SKM-1 treated with dmso at 0.1 percent for 144 hours (cell line): ENCODE measurements at regions not wholly inside any gene's neighbourhood (a gene's known extent, or its start where the extent isn't known, plus 50 kb on each side); places are given as distances from the start of the nearest gene placed in this dataset.
"Not testable (repeated sequence)": the region's sequence is repeated elsewhere in the genome, so short reads cannot be mapped to it uniquely, and the experiment has no call there.

Source experiments
- DNase-seq: peaks from one replicate; lab custom pipeline; 2025; ENCODE audit not compliant: unreplicated experiment; lab: John Stamatoyannopoulos, UW

DNA sequence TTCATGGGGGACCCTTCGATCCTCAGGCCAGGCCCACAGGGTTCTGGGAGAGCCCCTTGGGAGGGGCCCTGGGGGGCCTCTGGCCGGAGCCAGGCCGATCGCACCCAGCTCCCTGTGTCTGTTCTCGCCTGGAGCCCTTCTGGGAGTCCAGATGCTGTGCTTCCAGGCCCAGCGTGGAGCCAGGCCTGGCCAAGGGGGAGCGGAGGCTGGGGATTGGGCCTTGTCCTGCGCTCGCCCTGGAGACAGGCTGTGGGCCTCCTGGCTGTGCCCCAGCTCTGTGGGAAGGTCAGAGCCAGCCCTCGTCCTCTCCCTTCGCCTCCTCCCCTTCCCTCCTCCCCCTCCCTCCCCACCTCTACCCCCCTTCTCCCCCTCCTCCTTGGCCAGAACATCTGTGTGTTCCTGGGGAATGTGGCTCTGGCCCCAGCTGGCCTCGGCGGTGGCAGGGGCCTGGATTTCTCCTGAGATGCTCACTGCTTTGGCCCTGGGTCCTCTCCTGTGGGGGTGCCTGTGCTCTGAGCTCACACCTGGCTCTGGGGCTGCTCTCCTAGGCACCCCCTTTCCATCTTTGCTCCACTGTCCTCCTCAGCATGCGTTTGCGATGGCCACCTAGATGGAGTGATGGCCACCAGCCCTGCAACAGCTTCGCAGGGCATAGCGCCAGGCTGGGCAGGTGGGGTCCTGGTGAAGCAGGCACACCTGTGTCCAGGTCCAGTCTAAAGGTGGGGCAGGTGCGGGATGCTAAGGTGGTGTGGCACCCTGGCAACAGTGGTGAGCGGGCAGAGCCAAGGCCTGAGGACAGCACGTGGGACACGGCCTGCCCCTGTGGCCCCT lies 90.6 kb upstream of the CIBAR2 start:
- no peak for DNase-seq

DNA sequence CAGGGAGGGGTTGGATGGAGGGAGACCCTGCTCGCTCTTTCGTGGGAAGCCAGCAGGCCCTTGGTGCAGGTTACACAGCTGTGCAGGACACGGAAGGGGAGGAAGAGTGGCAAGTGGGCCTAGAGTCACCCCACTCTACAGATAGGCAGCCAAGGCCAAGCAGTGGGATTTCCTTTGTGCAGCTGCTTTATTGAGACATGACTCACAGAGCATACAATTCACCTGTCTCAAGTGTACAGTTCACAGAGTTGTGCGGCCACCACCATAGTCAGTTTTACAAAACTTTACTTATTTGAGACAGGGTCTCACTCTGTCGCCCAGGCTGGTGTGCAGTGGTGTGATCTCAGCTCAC lies 91.2 kb upstream of the CIBAR2 start:
- no peak for DNase-seq

GRCh38 chr16:85204242-85205010 lies 92.2 kb upstream of the CIBAR2 start:
- DNase-seq, result no peak

GRCh38 chr16:85205257-85205656 lies 93.0 kb upstream of the CIBAR2 start:
- not testable (repeated sequence) for DNase-seq

- no peak for DNase-seq
These were observed 93.6 kb upstream of the CIBAR2 start for GRCh38 chr16:85205747-85206471.

DNA sequence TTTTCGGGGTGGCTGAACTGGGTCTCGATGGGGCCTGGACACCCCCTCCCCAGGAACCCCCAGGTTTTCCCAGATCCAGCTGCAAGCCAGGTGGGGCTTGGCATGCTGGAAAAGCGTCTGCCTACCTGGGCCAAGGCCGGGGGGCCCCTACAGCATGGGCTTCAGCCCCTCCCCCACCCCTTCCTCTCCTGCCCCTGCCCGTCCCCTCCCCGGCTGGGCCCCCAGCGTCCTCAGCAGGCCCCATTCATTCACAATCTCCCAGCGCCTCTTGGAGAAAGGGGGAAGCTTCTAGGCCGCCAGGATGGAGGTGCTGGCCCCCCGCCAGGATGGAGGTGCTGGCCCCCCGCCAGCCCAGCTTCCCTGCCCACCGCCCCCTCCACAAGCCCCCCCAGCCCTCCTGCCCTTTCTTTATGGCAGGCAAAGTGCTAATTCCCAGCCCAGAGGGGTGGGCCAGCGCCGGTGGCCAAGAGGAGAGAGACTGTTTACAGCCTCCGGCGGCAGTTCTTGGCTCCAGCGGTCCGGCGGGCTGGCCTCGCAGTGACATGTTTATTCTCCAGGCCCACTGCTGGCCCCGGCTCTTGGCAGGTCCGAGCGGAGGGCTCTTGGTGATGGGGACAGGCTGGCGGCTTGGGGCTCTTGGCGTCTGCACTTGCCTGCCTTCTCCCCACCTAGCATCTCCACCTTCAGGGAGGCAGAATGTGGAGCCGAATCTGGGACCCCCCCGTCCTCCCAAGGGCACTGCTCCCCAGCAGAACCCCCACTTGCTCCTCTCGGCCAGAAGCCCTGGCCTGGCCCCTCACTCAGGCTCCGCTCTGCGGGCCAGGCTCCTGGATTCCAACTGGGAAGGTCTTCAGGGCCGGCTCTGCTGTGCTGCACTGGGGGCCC lies 94.4 kb upstream of the CIBAR2 start:
- DNase-seq, result no peak

DNA sequence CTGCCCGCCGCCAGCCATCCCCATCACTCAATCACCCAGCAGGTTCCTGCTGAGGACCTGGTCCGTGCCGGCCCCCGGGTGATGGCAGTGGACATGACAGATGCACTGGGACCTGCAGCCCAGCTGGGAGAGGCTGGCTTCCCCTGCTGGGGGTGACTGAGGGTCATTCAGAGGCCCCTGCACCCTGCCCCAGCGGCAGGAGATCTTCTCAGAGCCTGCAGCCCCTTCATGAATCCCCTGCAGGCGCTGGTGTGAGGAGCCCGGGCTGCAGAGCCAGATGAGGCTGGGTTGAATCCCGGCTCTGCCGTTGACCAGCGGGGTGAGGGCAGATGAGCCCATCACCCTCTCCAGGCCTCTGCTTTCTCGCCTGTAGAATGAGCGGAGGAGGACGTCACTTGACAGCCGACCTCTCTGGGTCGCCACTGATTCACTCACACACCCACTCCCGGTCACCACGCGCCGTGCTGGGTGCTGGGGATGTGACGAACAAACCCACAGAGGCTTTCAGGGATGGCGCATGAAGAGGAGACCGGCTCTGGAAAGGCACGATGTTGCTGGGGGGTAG lies 95.2 kb upstream of the CIBAR2 start:
- no peak for DNase-seq

GRCh38 chr16:85208181-85208580 lies 95.9 kb upstream of the CIBAR2 start:
- no peak for DNase-seq

DNA sequence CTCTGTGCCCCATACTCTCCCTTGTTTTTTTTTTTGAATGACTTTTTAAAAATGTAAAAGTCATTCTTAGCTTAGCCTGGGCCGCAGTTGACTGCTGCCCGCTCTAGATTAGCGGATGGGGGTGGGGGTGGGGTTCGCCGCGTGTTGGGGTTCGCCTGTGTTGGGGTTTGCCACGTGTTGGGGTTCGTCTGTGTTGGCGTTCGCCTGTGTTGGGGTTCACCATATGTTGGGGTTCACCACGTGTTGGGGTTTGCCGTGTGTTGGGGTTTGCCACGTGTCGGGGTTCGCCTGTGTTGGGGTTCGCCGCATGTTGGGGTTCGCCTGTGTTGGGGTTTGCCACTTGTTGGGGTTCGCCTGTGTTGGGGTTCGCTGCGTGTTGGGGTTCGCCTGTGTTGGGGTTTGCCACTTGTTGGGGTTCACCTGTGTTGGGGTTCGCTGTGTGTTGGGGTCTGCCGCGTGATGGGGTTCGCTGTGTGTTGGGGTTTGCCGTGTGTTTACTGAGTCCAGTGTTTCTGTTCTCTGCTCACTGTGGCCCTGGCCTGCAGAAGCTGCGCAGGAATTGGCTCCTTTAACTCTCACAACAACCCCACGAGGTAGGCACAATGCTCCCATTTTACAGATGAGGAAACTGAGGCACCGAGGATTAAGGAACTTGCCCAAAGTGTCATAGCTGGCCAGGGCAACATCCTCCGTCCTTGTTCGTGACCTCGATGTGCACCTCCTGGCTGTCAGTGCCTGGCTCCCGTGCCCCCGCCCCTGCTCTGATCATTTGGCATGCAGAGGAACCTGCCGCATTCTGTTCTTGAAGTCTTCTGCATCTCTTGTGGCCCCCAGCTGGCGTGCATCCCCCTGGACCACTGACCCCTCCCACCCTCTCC lies 96.6 kb upstream of the CIBAR2 start:
- no peak for DNase-seq

DNA sequence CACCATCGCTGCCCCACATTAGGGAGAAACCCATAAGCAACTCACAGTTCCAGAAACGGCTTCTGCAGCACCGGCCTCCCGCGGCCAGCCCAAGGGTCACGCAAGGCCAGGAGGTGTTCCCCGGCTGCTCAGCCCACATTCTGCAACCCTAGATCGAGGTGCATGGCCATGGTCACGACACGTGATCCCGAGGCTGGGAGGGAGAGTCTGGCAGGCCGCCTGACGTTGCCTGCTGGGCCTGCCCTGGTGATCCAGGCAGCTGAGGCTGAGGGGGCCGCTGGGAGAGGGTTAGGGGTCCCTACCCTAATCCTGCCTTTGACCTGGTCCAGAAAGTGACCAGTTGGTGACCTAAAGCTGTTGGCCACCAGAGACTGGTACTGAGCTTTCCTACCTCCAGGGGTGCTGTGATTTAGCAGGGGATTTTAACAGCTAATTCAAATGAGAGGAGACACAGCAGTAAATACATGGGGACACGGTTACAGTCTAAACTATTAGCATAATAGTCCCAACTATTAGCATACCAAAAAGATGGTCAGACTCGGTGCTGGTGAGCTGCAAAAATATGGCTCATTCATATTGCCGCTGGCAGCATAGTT lies 97.4 kb upstream of the CIBAR2 start:
- no peak for DNase-seq

DNA sequence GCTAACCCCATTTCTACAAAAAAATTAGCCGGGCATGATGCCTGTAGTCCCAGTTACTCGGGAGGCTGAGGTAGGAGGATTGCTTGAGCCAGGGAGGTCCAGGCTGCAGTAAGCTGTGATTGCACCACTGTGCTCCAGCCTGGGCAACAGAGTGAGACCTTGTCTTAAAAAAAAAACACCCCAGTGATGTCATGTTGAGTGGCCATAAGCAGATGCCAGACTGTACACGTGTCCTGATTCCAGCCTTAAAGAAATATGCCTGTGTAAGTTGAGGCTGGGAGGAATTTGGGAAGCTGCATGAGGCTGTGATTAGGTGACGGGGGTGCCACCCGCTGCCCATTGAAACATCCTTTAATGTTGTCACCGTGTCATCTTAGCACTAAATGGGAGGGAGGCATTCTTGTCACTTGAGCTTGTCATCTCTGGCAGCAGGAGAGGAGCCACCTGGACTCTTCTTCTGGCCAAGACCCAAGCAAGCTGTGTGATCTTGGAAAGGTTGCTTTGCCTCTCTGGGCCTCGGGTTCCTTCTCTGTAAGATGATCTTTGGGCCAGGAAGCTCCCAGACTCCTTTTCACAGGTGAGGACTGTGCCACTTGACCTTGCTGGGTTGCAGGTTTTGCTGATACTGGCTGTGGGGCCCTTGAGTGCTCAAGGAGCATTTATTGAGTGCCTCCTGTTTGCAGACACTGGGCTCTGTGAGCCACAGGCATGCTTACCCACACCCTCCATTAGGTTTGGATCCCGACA lies 98.3 kb upstream of the CIBAR2 start:
- DNase-seq, result no peak

DNA sequence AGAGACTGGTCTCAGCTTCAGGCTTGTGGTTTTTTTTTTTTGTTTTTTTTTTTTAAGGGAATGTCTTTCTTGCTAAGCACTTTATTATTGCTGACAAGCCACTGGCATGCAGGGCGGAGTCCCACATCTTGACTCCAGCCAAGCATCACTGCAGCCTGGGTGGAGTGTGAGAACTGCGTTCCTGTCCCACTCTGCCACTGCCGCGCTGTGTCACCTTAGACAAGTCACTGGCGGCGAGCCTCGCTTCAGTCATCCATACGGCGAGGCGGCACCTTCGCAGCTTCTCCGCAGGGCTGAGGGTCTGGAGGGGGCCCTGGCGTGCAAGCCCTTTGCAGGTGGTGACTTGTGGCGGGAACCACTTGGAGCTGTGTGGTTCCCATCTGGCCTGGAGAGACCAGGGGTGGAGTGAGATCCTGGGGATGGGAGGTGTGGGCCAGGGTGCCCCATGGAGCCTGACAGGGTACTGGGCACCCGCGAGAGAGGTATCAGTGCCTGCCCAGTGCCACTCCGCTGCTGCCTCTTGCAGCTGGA lies 99.1 kb upstream of the CIBAR2 start:
- no peak for DNase-seq

- DNase-seq, result no peak
These were observed 101.8 kb upstream of the CIBAR2 start for GRCh38 chr16:85213926-85214675.

DNA sequence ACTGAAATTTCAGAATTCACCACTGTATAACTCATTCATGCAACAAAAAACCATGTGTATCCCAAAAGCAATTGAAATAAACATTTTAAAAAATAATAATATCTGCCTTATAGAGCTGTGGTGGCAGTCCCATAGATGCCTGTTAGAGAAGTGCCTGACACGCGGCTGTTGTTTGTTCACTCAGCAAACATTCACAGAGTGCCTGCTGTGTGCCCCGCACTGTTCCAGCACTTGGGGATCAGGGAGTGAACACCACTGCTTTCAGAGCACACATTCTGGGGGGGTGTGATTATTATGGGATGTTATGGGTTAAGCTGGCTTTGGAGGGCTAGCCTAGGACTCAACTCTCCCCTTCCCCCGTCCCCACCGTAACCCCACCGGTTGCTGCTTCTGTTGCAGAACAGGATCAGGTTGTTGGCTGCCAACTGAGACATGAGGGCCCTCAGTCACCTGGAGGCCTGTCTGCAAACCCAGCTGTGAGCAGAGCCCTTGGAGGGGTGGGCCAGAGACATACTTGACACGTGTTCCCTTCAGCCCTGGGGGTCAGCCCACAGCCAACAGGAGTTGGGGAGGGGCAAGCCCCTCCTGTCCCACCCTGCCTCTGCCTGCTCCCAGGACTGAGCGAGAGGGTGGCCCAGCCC lies 103.3 kb upstream of the CIBAR2 start:
- no peak for DNase-seq

GRCh38 chr16:85216522-85217375 lies 104.5 kb upstream of the CIBAR2 start:
- DNase-seq, result no peak
